GM21390 (cell line): ENCODE measurements at regions not wholly inside any gene's neighbourhood (a gene's known extent, or its start where the extent isn't known, plus 50 kb on each side); places are given as distances from the start of the nearest gene placed in this dataset.

Source experiments
- ATAC-seq: cut with Tn5 transposase; IDR thresholded peaks from one replicate; pipeline ENCODE4 v1.9.1; 2021; ENCODE audit not compliant: unreplicated experiment

GRCh38 chr6:44500074-44500473 lies 112.6 kb downstream of the CDC5L start:
- no peak for ATAC-seq

GRCh38 chr6:44503471-44503870 lies 116.0 kb downstream of the CDC5L start:
- ATAC-seq, result no peak

- no peak for ATAC-seq
These were observed 116.8 kb downstream of the CDC5L start for GRCh38 chr6:44504301-44504791.

GRCh38 chr6:44505751-44506150 lies 118.2 kb downstream of the CDC5L start:
- ATAC-seq, result no peak

- no peak for ATAC-seq
These were observed 119.5 kb downstream of the CDC5L start for GRCh38 chr6:44507014-44507413.

- no peak for ATAC-seq
These were observed 121.1 kb downstream of the CDC5L start for GRCh38 chr6:44508646-44509045.

- ATAC-seq, result no peak
These were observed 123.6 kb downstream of the CDC5L start for GRCh38 chr6:44511126-44511525.

- no peak for ATAC-seq
These were observed 125.6 kb downstream of the CDC5L start for GRCh38 chr6:44512868-44513741.

GRCh38 chr6:44514085-44514484 lies 126.6 kb downstream of the CDC5L start:
- no peak for ATAC-seq

- ATAC-seq, result no peak
These were observed 127.2 kb downstream of the CDC5L start for GRCh38 chr6:44514576-44515193.

- no peak for ATAC-seq
These were observed 135.4 kb downstream of the CDC5L start for GRCh38 chr6:44522871-44523270.

GRCh38 chr6:44524476-44525227 lies 137.1 kb downstream of the CDC5L start:
- ATAC-seq, result no peak

- no peak for ATAC-seq
These were observed 138.3 kb downstream of the CDC5L start for GRCh38 chr6:44525761-44526351.

- ATAC-seq, result no peak
These were observed 139.7 kb downstream of the CDC5L start for GRCh38 chr6:44527181-44527580.

GRCh38 chr6:44527583-44528369 lies 140.3 kb downstream of the CDC5L start:
- ATAC-seq, result no peak

- ATAC-seq, result no peak
These were observed 140.8 kb downstream of the CDC5L start for GRCh38 chr6:44528370-44528644.

- ATAC-seq, result no peak
These were observed 141.2 kb downstream of the CDC5L start for GRCh38 chr6:44528716-44529115.

- no peak for ATAC-seq
These were observed 141.8 kb downstream of the CDC5L start for GRCh38 chr6:44529146-44529905.

GRCh38 chr6:44530209-44530909 lies 142.9 kb downstream of the CDC5L start:
- ATAC-seq, result no peak
